GM23338 (cell line): ENCODE measurements at regions not wholly inside any gene's neighbourhood (a gene's known extent, or its start where the extent isn't known, plus 50 kb on each side); places are given as distances from the start of the nearest gene placed in this dataset.

Source experiments
- ATAC-seq: fragments of 200-7000 bp; cut with Tn5 transposase; 3 replicates; pipeline ENCODE4 v1.9.1; 2020
- DNase-seq: peaks from one replicate; pipeline ENCODE4 v3.0.0-alpha.2; 2015; ENCODE audit warnings: low spot score
- H2AFZ ChIP-seq: fragments of 200-600 bp; sonication (generic); 2 replicates; pipeline ENCODE4 v1.8.0; 2016; ENCODE audit warnings: antibody characterized with exemption, mild to moderate bottlenecking, moderate library complexity
- H3F3A ChIP-seq: fragments of 200-600 bp; sonication (generic); replicated peaks from 2 replicates; pipeline ENCODE4 v1.8.0; 2017; ENCODE audit warnings: antibody characterized with exemption, mixed run types, low read depth
- H3K27ac ChIP-seq: fragments of 200-600 bp; sonication (generic); 2 replicates; pipeline ENCODE4 v1.6.1; 2016; ENCODE audit warnings: low read depth
- H3K27me3 ChIP-seq: fragments of 200-600 bp; sonication (generic); 2 replicates; pipeline ENCODE4 v1.8.0; 2016; ENCODE audit warnings: mild to moderate bottlenecking, mixed run types, moderate library complexity; ENCODE audit not compliant: insufficient read depth
- H3K36me3 ChIP-seq: fragments of 200-600 bp; sonication (generic); 2 replicates; pipeline ENCODE4 v1.8.0; 2016; ENCODE audit warnings: mild to moderate bottlenecking; ENCODE audit not compliant: insufficient read depth
- H3K4me1 ChIP-seq: fragments of 200-600 bp; sonication (generic); 2 replicates; pipeline ENCODE4 v1.8.0; 2016; ENCODE audit warnings: mild to moderate bottlenecking, moderate library complexity; ENCODE audit not compliant: insufficient read depth
- H3K4me2 ChIP-seq: fragments of 200-600 bp; sonication (generic); 2 replicates; pipeline ENCODE4 v1.7.1; 2017; ENCODE audit warnings: mixed run types
- H3K4me3 ChIP-seq: fragments of 200-600 bp; sonication (generic); 2 replicates; pipeline ENCODE4 v1.6.1; 2016; ENCODE audit warnings: mixed run types
- H3K79me2 ChIP-seq: fragments of 200-600 bp; sonication (generic); replicated peaks from 2 replicates; pipeline ENCODE4 v1.8.0; 2017; ENCODE audit warnings: mild to moderate bottlenecking; ENCODE audit not compliant: insufficient read depth
- H3K9me2 ChIP-seq: fragments of 200-600 bp; sonication (generic); 2 replicates; pipeline ENCODE4 v1.8.0; 2017; ENCODE audit not compliant: insufficient read depth
- H4K20me1 ChIP-seq: fragments of 200-600 bp; sonication (generic); replicated peaks from 2 replicates; pipeline ENCODE4 v1.8.0; 2017; ENCODE audit warnings: mild to moderate bottlenecking; ENCODE audit not compliant: insufficient read depth
- H3K27ac Mint-ChIP-seq: 2 replicates; pipeline ENCODE4 v1.8.0; 2020; ENCODE audit warnings: inconsistent platforms, mild to moderate bottlenecking, moderate library complexity, mixed read lengths
- H3K27me3 Mint-ChIP-seq: 3 replicates; pipeline ENCODE4 v1.8.0; 2022; ENCODE audit warnings: low read depth, mild to moderate bottlenecking, moderate library complexity, mixed read lengths, inconsistent platforms; ENCODE audit not compliant: insufficient read depth, poor library complexity
- H3K36me3 Mint-ChIP-seq: 3 replicates; pipeline ENCODE4 v1.8.0; 2021; ENCODE audit warnings: low read depth, mild to moderate bottlenecking, inconsistent platforms, moderate library complexity, mixed read lengths
- H3K4me1 Mint-ChIP-seq: 3 replicates; pipeline ENCODE4 v1.8.0; 2020; ENCODE audit warnings: mild to moderate bottlenecking, inconsistent platforms, mixed read lengths
- H3K4me3 Mint-ChIP-seq: 3 replicates; pipeline ENCODE4 v1.8.0; 2021; ENCODE audit warnings: moderate library complexity, mild to moderate bottlenecking, inconsistent platforms, mixed read lengths
- H3K9me3 Mint-ChIP-seq: 3 replicates; pipeline ENCODE4 v1.8.0; 2020; ENCODE audit warnings: moderate library complexity, mild to moderate bottlenecking, inconsistent platforms, mixed read lengths
- CREB1 ChIP-seq: fragments of 250-450 bp; sonication (Bioruptor Pico); IDR thresholded peaks from 2 replicates; pipeline ENCODE4 v1.5.0; 2020; ENCODE audit warnings: low read depth, mild to moderate bottlenecking, moderate library complexity
- ETS1 ChIP-seq: IDR thresholded peaks from 2 replicates; pipeline ENCODE4 v1.6.1; 2016; ENCODE audit warnings: antibody characterized with exemption
- EZH2 ChIP-seq: fragments of 200-600 bp; sonication (generic); IDR thresholded peaks from one replicate; pipeline ENCODE4 v1.8.0; 2017; ENCODE audit warnings: antibody characterized with exemption, mild to moderate bottlenecking, low read depth; ENCODE audit not compliant: unreplicated experiment
- EZH2phosphoT487 ChIP-seq: fragments of 200-600 bp; sonication (generic); IDR thresholded peaks from one replicate; pipeline ENCODE4 v1.8.1; 2018; ENCODE audit warnings: antibody characterized with exemption; ENCODE audit not compliant: unreplicated experiment
- JUNB ChIP-seq: IDR thresholded peaks from one replicate; pipeline ENCODE4 v1.6.1; 2016; ENCODE audit warnings: antibody characterized with exemption; ENCODE audit not compliant: unreplicated experiment
- NANOG ChIP-seq: IDR thresholded peaks from 2 replicates; pipeline ENCODE4 v1.6.1; 2016; ENCODE audit warnings: antibody characterized with exemption, borderline replicate concordance
- POLR2AphosphoS5 ChIP-seq: IDR thresholded peaks from 2 replicates; pipeline ENCODE4 v1.6.1; 2016; ENCODE audit warnings: antibody characterized with exemption, low read depth
- REST ChIP-seq: IDR thresholded peaks from one replicate; pipeline ENCODE4 v1.6.1; 2018; ENCODE audit warnings: antibody characterized with exemption; ENCODE audit not compliant: unreplicated experiment
- STAT1 ChIP-seq: IDR thresholded peaks from one replicate; pipeline ENCODE4 v1.6.1; 2016; ENCODE audit warnings: antibody characterized with exemption; ENCODE audit not compliant: unreplicated experiment
- ZNF114 ChIP-seq: fragments of 250-450 bp; sonication (Bioruptor Pico); IDR thresholded peaks from 2 replicates; pipeline ENCODE4 v1.5.0; 2020; ENCODE audit warnings: mild to moderate bottlenecking, moderate library complexity
- ZNF331 ChIP-seq: fragments of 250-450 bp; sonication (Bioruptor Pico); IDR thresholded peaks from 2 replicates; pipeline ENCODE4 v1.5.0; 2020; ENCODE audit warnings: low read depth, mild to moderate bottlenecking, moderate library complexity
- TF ChIP-seq, protein P1 (sequence below), 2 experiments: fragments of 200-600 bp in 1 of 2; sonication (generic) in 1 of 2; conservative IDR thresholded peaks; 2 replicates each; pipeline versions ENCODE4 v1.5.1 to v1.6.1; 2016 to 2017; ENCODE audit warnings: antibody characterized with exemption in 2 of 2, low read depth in 2 of 2, mild to moderate bottlenecking in 2 of 2, moderate library complexity in 1 of 2
- TF ChIP-seq, protein P2 (sequence below): fragments of 250-450 bp; sonication (Bioruptor Pico); IDR thresholded peaks from 2 replicates; pipeline ENCODE4 v1.5.0; 2020; ENCODE audit warnings: mild to moderate bottlenecking, moderate library complexity

DNA sequence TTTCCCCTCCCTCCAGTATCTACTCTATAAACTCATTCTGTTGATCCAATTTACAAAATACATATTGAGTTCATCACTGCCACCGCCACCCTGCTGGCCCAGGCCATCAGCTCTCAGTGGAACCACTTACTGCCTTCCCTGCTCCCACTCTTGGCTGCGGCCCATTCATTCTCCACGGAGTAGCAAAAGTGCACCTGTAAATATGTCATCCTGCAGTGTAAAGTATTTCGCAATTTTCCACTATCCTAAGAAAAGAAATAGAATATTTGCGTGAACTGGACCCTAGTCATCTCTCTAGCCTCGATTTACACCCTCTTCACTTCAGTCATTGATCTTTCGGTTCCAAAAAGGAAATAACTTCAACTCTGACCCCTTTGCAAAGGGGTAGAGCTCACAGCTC is 258.3 kb upstream of the TFAP2D start (continued):
- TF ChIP-seq ETS1, result no peak
- no peak for TF ChIP-seq ZNF114 (CRISPR knock-in tag)
- TF ChIP-seq STAT1, result no peak
- no peak for TF ChIP-seq CREB1 (CRISPR knock-in tag)
- TF ChIP-seq POLR2AphosphoS5, result no peak
- TF ChIP-seq EZH2, result no peak
- no peak for TF ChIP-seq EZH2phosphoT487
- TF ChIP-seq ZNF331, result no peak
- TF ChIP-seq REST, result no peak
- TF ChIP-seq JUNB, result no peak

DNA sequence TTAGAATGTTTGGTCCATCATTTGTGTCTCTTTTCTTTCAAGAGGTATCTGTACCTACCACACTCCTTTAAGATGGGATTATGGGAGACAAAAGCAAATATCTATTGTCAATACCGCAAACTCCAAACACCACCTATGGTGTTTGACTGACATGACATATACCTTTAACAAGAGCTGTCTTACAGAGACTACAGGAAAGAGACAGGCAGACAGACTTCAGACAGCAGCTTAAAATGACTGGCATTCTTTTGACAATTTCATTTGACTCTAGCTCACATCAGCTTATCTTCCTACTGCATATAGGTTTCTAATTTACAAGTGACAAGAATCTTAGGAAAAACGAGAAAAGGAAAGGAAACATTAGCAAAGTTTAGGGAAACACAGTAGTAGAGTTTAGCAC is 256.0 kb upstream of the TFAP2D start:
- H3K27me3 Mint-ChIP-seq, result no peaks in the 10 kb centered on the region
- no peak overlapping the region for H3K4me3 Mint-ChIP-seq
- TF ChIP-seq ZNF331, result no peak
- no peak for TF ChIP-seq ETS1
- TF ChIP-seq, protein P1, sequence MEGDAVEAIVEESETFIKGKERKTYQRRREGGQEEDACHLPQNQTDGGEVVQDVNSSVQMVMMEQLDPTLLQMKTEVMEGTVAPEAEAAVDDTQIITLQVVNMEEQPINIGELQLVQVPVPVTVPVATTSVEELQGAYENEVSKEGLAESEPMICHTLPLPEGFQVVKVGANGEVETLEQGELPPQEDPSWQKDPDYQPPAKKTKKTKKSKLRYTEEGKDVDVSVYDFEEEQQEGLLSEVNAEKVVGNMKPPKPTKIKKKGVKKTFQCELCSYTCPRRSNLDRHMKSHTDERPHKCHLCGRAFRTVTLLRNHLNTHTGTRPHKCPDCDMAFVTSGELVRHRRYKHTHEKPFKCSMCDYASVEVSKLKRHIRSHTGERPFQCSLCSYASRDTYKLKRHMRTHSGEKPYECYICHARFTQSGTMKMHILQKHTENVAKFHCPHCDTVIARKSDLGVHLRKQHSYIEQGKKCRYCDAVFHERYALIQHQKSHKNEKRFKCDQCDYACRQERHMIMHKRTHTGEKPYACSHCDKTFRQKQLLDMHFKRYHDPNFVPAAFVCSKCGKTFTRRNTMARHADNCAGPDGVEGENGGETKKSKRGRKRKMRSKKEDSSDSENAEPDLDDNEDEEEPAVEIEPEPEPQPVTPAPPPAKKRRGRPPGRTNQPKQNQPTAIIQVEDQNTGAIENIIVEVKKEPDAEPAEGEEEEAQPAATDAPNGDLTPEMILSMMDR (conservative IDR thresholded peaks at IDR 0.05; ENCODE audit: low read depth in 2 of 2), result no peak
- no peak for TF ChIP-seq EZH2phosphoT487
- TF ChIP-seq, protein P2, sequence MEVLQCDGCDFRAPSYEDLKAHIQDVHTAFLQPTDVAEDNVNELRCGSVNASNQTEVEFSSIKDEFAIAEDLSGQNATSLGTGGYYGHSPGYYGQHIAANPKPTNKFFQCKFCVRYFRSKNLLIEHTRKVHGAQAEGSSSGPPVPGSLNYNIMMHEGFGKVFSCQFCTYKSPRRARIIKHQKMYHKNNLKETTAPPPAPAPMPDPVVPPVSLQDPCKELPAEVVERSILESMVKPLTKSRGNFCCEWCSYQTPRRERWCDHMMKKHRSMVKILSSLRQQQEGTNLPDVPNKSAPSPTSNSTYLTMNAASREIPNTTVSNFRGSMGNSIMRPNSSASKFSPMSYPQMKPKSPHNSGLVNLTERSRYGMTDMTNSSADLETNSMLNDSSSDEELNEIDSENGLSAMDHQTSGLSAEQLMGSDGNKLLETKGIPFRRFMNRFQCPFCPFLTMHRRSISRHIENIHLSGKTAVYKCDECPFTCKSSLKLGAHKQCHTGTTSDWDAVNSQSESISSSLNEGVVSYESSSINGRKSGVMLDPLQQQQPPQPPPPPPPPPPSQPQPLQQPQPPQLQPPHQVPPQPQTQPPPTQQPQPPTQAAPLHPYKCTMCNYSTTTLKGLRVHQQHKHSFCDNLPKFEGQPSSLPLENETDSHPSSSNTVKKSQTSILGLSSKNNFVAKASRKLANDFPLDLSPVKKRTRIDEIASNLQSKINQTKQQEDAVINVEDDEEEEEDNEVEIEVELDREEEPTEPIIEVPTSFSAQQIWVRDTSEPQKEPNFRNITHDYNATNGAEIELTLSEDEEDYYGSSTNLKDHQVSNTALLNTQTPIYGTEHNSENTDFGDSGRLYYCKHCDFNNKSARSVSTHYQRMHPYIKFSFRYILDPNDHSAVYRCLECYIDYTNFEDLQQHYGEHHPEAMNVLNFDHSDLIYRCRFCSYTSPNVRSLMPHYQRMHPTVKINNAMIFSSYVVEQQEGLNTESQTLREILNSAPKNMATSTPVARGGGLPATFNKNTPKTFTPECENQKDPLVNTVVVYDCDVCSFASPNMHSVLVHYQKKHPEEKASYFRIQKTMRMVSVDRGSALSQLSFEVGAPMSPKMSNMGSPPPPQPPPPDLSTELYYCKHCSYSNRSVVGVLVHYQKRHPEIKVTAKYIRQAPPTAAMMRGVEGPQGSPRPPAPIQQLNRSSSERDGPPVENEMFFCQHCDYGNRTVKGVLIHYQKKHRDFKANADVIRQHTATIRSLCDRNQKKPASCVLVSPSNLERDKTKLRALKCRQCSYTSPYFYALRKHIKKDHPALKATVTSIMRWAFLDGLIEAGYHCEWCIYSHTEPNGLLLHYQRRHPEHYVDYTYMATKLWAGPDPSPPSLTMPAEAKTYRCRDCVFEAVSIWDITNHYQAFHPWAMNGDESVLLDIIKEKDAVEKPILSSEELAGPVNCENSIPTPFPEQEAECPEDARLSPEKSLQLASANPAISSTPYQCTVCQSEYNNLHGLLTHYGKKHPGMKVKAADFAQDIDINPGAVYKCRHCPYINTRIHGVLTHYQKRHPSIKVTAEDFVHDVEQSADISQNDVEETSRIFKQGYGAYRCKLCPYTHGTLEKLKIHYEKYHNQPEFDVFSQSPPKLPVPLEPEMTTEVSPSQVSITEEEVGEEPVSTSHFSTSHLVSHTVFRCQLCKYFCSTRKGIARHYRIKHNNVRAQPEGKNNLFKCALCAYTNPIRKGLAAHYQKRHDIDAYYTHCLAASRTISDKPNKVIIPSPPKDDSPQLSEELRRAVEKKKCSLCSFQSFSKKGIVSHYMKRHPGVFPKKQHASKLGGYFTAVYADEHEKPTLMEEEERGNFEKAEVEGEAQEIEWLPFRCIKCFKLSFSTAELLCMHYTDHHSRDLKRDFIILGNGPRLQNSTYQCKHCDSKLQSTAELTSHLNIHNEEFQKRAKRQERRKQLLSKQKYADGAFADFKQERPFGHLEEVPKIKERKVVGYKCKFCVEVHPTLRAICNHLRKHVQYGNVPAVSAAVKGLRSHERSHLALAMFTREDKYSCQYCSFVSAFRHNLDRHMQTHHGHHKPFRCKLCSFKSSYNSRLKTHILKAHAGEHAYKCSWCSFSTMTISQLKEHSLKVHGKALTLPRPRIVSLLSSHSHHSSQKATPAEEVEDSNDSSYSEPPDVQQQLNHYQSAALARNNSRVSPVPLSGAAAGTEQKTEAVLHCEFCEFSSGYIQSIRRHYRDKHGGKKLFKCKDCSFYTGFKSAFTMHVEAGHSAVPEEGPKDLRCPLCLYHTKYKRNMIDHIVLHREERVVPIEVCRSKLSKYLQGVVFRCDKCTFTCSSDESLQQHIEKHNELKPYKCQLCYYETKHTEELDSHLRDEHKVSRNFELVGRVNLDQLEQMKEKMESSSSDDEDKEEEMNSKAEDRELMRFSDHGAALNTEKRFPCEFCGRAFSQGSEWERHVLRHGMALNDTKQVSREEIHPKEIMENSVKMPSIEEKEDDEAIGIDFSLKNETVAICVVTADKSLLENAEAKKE (CRISPR knock-in tag), result no peak
- no peak for TF ChIP-seq NANOG

More for the DNA sequence above, 256.0 kb upstream of the TFAP2D start:
- H3K4me1 ChIP-seq, result no peaks in the 10 kb centered on the region
- no peak overlapping the region for H3K4me2 ChIP-seq
- no peak overlapping the region for H3K27ac Mint-ChIP-seq
- no peak overlapping the region for H2AFZ ChIP-seq
- no peak overlapping the region for H3K27ac ChIP-seq
- H4K20me1 ChIP-seq, result no peaks in the 10 kb centered on the region
- H3K9me2 ChIP-seq, result no peaks in the 10 kb centered on the region
- no peaks in the 10 kb centered on the region for H3K4me1 Mint-ChIP-seq
- H3K79me2 ChIP-seq, result no peaks in the 10 kb centered on the region
- H3F3A ChIP-seq, result no peaks in the 10 kb centered on the region
- no peak for ATAC-seq
- no peaks in the 10 kb centered on the region for H3K36me3 Mint-ChIP-seq
- H3K27me3 ChIP-seq, result no peaks in the 10 kb centered on the region
- H3K9me3 Mint-ChIP-seq, result no peaks in the 10 kb centered on the region
- no peak overlapping the region for H3K4me3 ChIP-seq
- no peak for DNase-seq
- H3K36me3 ChIP-seq, result no peaks in the 10 kb centered on the region
